HEK293 (cell line): ENCODE measurements at regions not wholly inside any gene's neighbourhood (a gene's known extent, or its start where the extent isn't known, plus 50 kb on each side); places are given as distances from the start of the nearest gene placed in this dataset.

Experiments used
- GLI2 ChIP-seq: fragments of 450-650 bp; formaldehyde crosslinking; IDR thresholded peaks from 2 replicates; pipeline ENCODE4; 2017; ENCODE audit warnings: missing biosample characterization, missing genetic modification characterization, low read depth, borderline replicate concordance
- KLF16 ChIP-seq: fragments of 450-650 bp; formaldehyde crosslinking; IDR thresholded peaks from 2 replicates; pipeline ENCODE4 v1.5.1; 2017; ENCODE audit warnings: missing biosample characterization, missing genetic modification characterization
- PRDM1 ChIP-seq: fragments of 450-650 bp; formaldehyde crosslinking; IDR thresholded peaks from 2 replicates; pipeline ENCODE4; 2016; ENCODE audit warnings: missing biosample characterization, missing genetic modification characterization
- YY1 ChIP-seq: fragments of 450-650 bp; formaldehyde crosslinking; IDR thresholded peaks from 2 replicates; pipeline ENCODE4 v1.5.1; 2018; ENCODE audit warnings: missing biosample characterization, missing genetic modification characterization
- ZNF138 ChIP-seq: fragments of 450-650 bp; formaldehyde crosslinking; IDR thresholded peaks from 2 replicates; pipeline ENCODE4 v1.5.1; 2016; ENCODE audit warnings: missing biosample characterization, missing genetic modification characterization, borderline replicate concordance
- ZNF174 ChIP-seq: fragments of 450-650 bp; formaldehyde crosslinking; IDR thresholded peaks from 2 replicates; pipeline ENCODE4 v1.5.0; 2017; ENCODE audit warnings: missing biosample characterization, mild to moderate bottlenecking, missing genetic modification characterization
- ZNF248 ChIP-seq: fragments of 450-650 bp; formaldehyde crosslinking; IDR thresholded peaks from 2 replicates; pipeline ENCODE4 v1.5.1; 2017; ENCODE audit warnings: missing biosample characterization, missing genetic modification characterization
- ZNF701 ChIP-seq: fragments of 450-650 bp; formaldehyde crosslinking; IDR thresholded peaks from 2 replicates; pipeline ENCODE4 v1.5.1; 2016; ENCODE audit warnings: missing biosample characterization, missing genetic modification characterization
- ZNF768 ChIP-seq: fragments of 450-650 bp; formaldehyde crosslinking; IDR thresholded peaks from 2 replicates; pipeline ENCODE4 v1.5.1; 2018; ENCODE audit warnings: missing biosample characterization, mild to moderate bottlenecking, missing genetic modification characterization
- TF ChIP-seq, protein P1 (sequence below): fragments of 450-650 bp; formaldehyde crosslinking; IDR thresholded peaks from 2 replicates; pipeline ENCODE4 v1.5.1; 2016; ENCODE audit warnings: missing biosample characterization, missing genetic modification characterization
- TF ChIP-seq, protein P2 (sequence below): fragments of 450-650 bp; formaldehyde crosslinking; IDR thresholded peaks from 2 replicates; pipeline ENCODE4 v1.5.1; 2016; ENCODE audit warnings: missing biosample characterization, missing genetic modification characterization
- TF ChIP-seq, protein P3 (sequence below): fragments of 450-650 bp; formaldehyde crosslinking; optimal IDR thresholded peaks from 2 replicates; pipeline ENCODE3; 2016; ENCODE audit warnings: missing biosample characterization, mild to moderate bottlenecking, missing genetic modification characterization
- TF ChIP-seq, protein P4 (sequence below): fragments of 450-650 bp; formaldehyde crosslinking; IDR thresholded peaks from 2 replicates; pipeline ENCODE4 v1.5.1; 2016; ENCODE audit warnings: missing biosample characterization, missing genetic modification characterization

DNA sequence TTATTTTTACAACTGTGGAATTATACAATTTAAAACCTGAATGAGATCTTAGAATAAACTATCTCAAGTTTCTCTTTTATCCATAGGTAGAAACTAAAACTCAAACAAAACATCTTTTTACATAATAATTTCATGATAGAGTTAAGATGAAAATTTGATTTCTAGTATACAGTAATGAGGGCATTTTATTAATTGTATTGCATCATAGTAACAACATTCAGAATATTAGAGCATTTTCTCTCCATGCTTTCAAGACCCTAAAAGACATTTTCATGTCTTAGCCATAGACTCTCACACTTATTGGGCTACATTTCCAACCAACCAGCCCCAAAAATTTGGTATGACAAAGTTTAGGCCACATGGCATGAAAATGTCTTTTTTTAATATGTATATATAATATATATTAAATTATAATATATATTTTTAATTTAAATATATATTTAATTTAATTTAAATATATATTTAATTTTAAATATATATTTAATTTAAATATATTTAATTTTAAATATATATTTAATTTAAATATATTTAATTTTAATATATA, 195.7 kb upstream of the STEAP1 start:
- TF ChIP-seq ZNF174 (no peak), YY1 (tag by site-specific recombination) (no peak), PRDM1 (tag by site-specific recombination) (no peak), ZNF138 (tag by site-specific recombination) (no peak), GLI2 (no peak), ZNF768 (tag by site-specific recombination) (no peak), ZNF701 (tag by site-specific recombination) (no peak), ZNF248 (tag by site-specific recombination) (no peak), KLF16 (tag by site-specific recombination) (no peak)
- TF ChIP-seq, protein P1, sequence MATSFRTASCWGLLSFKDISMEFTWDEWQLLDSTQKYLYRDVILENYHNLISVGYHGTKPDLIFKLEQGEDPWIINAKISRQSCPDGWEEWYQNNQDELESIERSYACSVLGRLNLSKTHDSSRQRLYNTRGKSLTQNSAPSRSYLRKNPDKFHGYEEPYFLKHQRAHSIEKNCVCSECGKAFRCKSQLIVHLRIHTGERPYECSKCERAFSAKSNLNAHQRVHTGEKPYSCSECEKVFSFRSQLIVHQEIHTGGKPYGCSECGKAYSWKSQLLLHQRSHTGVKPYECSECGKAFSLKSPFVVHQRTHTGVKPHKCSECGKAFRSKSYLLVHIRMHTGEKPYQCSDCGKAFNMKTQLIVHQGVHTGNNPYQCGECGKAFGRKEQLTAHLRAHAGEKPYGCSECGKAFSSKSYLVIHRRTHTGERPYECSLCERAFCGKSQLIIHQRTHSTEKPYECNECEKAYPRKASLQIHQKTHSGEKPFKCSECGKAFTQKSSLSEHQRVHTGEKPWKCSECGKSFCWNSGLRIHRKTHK (tag by site-specific recombination): no peak
- TF ChIP-seq, protein P2, sequence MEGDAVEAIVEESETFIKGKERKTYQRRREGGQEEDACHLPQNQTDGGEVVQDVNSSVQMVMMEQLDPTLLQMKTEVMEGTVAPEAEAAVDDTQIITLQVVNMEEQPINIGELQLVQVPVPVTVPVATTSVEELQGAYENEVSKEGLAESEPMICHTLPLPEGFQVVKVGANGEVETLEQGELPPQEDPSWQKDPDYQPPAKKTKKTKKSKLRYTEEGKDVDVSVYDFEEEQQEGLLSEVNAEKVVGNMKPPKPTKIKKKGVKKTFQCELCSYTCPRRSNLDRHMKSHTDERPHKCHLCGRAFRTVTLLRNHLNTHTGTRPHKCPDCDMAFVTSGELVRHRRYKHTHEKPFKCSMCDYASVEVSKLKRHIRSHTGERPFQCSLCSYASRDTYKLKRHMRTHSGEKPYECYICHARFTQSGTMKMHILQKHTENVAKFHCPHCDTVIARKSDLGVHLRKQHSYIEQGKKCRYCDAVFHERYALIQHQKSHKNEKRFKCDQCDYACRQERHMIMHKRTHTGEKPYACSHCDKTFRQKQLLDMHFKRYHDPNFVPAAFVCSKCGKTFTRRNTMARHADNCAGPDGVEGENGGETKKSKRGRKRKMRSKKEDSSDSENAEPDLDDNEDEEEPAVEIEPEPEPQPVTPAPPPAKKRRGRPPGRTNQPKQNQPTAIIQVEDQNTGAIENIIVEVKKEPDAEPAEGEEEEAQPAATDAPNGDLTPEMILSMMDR (tag by site-specific recombination): no peak
- TF ChIP-seq, protein P3, sequence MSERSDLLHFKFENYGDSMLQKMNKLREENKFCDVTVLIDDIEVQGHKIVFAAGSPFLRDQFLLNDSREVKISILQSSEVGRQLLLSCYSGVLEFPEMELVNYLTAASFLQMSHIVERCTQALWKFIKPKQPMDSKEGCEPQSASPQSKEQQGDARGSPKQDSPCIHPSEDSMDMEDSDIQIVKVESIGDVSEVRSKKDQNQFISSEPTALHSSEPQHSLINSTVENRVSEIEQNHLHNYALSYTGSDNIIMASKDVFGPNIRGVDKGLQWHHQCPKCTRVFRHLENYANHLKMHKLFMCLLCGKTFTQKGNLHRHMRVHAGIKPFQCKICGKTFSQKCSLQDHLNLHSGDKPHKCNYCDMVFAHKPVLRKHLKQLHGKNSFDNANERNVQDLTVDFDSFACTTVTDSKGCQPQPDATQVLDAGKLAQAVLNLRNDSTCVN (tag by site-specific recombination): no peak
- TF ChIP-seq, protein P4, sequence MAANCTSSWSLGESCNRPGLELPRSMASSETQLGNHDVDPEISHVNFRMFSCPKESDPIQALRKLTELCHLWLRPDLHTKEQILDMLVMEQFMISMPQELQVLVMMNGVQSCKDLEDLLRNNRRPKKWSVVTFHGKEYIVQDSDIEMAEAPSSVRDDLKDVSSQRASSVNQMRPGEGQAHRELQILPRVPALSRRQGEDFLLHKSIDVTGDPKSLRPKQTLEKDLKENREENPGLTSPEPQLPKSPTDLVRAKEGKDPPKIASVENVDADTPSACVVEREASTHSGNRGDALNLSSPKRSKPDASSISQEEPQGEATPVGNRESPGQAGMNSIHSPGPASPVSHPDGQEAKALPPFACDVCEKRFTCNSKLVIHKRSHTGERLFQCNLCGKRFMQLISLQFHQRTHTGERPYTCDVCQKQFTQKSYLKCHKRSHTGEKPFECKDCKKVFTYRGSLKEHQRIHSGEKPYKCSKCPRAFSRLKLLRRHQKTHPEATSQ (tag by site-specific recombination): no peak
